ENCODE measurements at regions not wholly inside any gene's neighbourhood (a gene's known extent, or its start where the extent isn't known, plus 50 kb on each side); places are given as distances from the start of the nearest gene placed in this dataset.

DNA sequence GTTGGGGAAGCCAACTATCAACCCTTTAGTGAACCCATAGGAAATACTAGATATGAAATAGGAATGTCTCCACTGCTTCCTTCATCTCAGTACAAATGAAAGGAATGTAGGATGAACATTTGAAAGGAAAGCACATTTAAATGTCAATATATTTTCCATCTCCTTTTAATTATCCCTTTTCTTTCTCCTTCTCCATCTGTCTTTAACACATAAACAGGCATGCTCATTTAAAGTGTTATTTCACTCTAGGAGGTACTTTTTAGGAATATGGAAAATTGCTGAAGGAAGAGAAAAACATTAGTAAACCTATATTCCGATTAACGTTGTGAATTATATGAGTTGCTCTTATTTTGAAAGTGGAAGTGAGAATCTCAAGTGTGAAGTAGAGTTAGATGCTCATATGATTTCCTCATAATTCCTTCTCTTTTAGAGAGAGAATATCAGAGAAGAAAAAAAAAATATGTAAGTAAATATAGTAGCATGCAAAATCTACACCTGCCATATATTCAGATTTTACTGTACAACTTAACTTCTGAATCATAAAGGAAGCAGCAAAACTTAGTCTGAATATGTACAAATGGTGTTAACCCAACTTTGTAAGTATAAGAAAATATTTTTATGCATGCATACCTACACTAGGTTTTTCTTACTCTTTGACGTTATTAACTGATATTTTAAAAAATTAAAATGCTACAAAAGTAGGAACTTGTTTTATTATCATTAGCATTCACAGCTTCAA, 406.9 kb upstream of the B3GALT2 start:
- TF ChIP-seq, protein P1, sequence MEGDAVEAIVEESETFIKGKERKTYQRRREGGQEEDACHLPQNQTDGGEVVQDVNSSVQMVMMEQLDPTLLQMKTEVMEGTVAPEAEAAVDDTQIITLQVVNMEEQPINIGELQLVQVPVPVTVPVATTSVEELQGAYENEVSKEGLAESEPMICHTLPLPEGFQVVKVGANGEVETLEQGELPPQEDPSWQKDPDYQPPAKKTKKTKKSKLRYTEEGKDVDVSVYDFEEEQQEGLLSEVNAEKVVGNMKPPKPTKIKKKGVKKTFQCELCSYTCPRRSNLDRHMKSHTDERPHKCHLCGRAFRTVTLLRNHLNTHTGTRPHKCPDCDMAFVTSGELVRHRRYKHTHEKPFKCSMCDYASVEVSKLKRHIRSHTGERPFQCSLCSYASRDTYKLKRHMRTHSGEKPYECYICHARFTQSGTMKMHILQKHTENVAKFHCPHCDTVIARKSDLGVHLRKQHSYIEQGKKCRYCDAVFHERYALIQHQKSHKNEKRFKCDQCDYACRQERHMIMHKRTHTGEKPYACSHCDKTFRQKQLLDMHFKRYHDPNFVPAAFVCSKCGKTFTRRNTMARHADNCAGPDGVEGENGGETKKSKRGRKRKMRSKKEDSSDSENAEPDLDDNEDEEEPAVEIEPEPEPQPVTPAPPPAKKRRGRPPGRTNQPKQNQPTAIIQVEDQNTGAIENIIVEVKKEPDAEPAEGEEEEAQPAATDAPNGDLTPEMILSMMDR (IDR thresholded peaks at IDR 0.05): no peak
- no peak for TF ChIP-seq POLR2A (IDR thresholded peaks at IDR 0.05)

Data from thyroid gland (tissue), 4 donors.